GM23338 (cell line): ENCODE measurements at regions not wholly inside any gene's neighbourhood (a gene's known extent, or its start where the extent isn't known, plus 50 kb on each side); places are given as distances from the start of the nearest gene placed in this dataset.

ENCODE experiments used
- ATAC-seq: fragments of 200-7000 bp; cut with Tn5 transposase; 3 replicates; pipeline ENCODE4 v1.9.1; 2020
- DNase-seq: peaks from one replicate; pipeline ENCODE4 v3.0.0-alpha.2; 2015; ENCODE audit warnings: low spot score
- H2AFZ ChIP-seq: fragments of 200-600 bp; sonication (generic); 2 replicates; pipeline ENCODE4 v1.8.0; 2016; ENCODE audit warnings: antibody characterized with exemption, mild to moderate bottlenecking, moderate library complexity
- H3F3A ChIP-seq: fragments of 200-600 bp; sonication (generic); replicated peaks from 2 replicates; pipeline ENCODE4 v1.8.0; 2017; ENCODE audit warnings: antibody characterized with exemption, mixed run types, low read depth
- H3K27ac ChIP-seq: fragments of 200-600 bp; sonication (generic); 2 replicates; pipeline ENCODE4 v1.6.1; 2016; ENCODE audit warnings: low read depth
- H3K27me3 ChIP-seq: fragments of 200-600 bp; sonication (generic); 2 replicates; pipeline ENCODE4 v1.8.0; 2016; ENCODE audit warnings: mild to moderate bottlenecking, mixed run types, moderate library complexity; ENCODE audit not compliant: insufficient read depth
- H3K36me3 ChIP-seq: fragments of 200-600 bp; sonication (generic); 2 replicates; pipeline ENCODE4 v1.8.0; 2016; ENCODE audit warnings: mild to moderate bottlenecking; ENCODE audit not compliant: insufficient read depth
- H3K4me1 ChIP-seq: fragments of 200-600 bp; sonication (generic); 2 replicates; pipeline ENCODE4 v1.8.0; 2016; ENCODE audit warnings: mild to moderate bottlenecking, moderate library complexity; ENCODE audit not compliant: insufficient read depth
- H3K4me2 ChIP-seq: fragments of 200-600 bp; sonication (generic); 2 replicates; pipeline ENCODE4 v1.7.1; 2017; ENCODE audit warnings: mixed run types
- H3K4me3 ChIP-seq: fragments of 200-600 bp; sonication (generic); 2 replicates; pipeline ENCODE4 v1.6.1; 2016; ENCODE audit warnings: mixed run types
- H3K79me2 ChIP-seq: fragments of 200-600 bp; sonication (generic); replicated peaks from 2 replicates; pipeline ENCODE4 v1.8.0; 2017; ENCODE audit warnings: mild to moderate bottlenecking; ENCODE audit not compliant: insufficient read depth
- H3K9me2 ChIP-seq: fragments of 200-600 bp; sonication (generic); 2 replicates; pipeline ENCODE4 v1.8.0; 2017; ENCODE audit not compliant: insufficient read depth
- H4K20me1 ChIP-seq: fragments of 200-600 bp; sonication (generic); replicated peaks from 2 replicates; pipeline ENCODE4 v1.8.0; 2017; ENCODE audit warnings: mild to moderate bottlenecking; ENCODE audit not compliant: insufficient read depth
- H3K27ac Mint-ChIP-seq: 2 replicates; pipeline ENCODE4 v1.8.0; 2020; ENCODE audit warnings: inconsistent platforms, mild to moderate bottlenecking, moderate library complexity, mixed read lengths
- H3K27me3 Mint-ChIP-seq: 3 replicates; pipeline ENCODE4 v1.8.0; 2022; ENCODE audit warnings: low read depth, mild to moderate bottlenecking, moderate library complexity, mixed read lengths, inconsistent platforms; ENCODE audit not compliant: insufficient read depth, poor library complexity
- H3K36me3 Mint-ChIP-seq: 3 replicates; pipeline ENCODE4 v1.8.0; 2021; ENCODE audit warnings: low read depth, mild to moderate bottlenecking, inconsistent platforms, moderate library complexity, mixed read lengths
- H3K4me1 Mint-ChIP-seq: 3 replicates; pipeline ENCODE4 v1.8.0; 2020; ENCODE audit warnings: mild to moderate bottlenecking, inconsistent platforms, mixed read lengths
- H3K4me3 Mint-ChIP-seq: 3 replicates; pipeline ENCODE4 v1.8.0; 2021; ENCODE audit warnings: moderate library complexity, mild to moderate bottlenecking, inconsistent platforms, mixed read lengths
- H3K9me3 Mint-ChIP-seq: 3 replicates; pipeline ENCODE4 v1.8.0; 2020; ENCODE audit warnings: moderate library complexity, mild to moderate bottlenecking, inconsistent platforms, mixed read lengths
- EZH2 ChIP-seq: fragments of 200-600 bp; sonication (generic); IDR thresholded peaks from one replicate; pipeline ENCODE4 v1.8.0; 2017; ENCODE audit warnings: antibody characterized with exemption, mild to moderate bottlenecking, low read depth; ENCODE audit not compliant: unreplicated experiment
- EZH2phosphoT487 ChIP-seq: fragments of 200-600 bp; sonication (generic); IDR thresholded peaks from one replicate; pipeline ENCODE4 v1.8.1; 2018; ENCODE audit warnings: antibody characterized with exemption; ENCODE audit not compliant: unreplicated experiment
- NANOG ChIP-seq: IDR thresholded peaks from 2 replicates; pipeline ENCODE4 v1.6.1; 2016; ENCODE audit warnings: antibody characterized with exemption, borderline replicate concordance
- POLR2AphosphoS5 ChIP-seq: IDR thresholded peaks from 2 replicates; pipeline ENCODE4 v1.6.1; 2016; ENCODE audit warnings: antibody characterized with exemption, low read depth
- REST ChIP-seq: IDR thresholded peaks from one replicate; pipeline ENCODE4 v1.6.1; 2018; ENCODE audit warnings: antibody characterized with exemption; ENCODE audit not compliant: unreplicated experiment
- STAT1 ChIP-seq: IDR thresholded peaks from one replicate; pipeline ENCODE4 v1.6.1; 2016; ENCODE audit warnings: antibody characterized with exemption; ENCODE audit not compliant: unreplicated experiment
- TF ChIP-seq, protein P1 (sequence below): fragments of 250-450 bp; sonication (Bioruptor Pico); IDR thresholded peaks from 2 replicates; pipeline ENCODE4 v1.5.0; 2020; ENCODE audit warnings: mild to moderate bottlenecking, moderate library complexity

DNA sequence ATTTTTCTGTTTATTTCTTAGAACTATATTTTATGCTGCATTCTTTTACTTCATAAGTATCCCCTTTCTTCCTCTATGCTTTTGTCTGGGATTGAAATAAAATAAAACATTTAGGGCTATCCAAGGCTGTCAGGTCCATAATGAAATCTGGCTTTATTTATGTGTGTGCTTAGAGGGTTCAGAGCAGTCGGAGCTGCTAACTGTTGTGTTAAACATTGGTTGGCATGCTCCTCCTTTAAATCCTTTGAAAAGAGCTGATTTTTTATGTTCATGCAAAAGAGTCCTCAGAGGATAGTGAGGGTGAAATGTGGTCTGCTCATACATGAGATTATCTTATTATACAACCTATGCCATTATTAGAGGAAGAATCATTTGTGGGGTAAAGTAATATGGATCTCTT lies 322.3 kb upstream of the E2F7 start:
- Histone ChIP-seq H3K27me3 (no peaks in the 10 kb centered on the region), H3K4me3 (no peak overlapping the region), H4K20me1 (no peaks in the 10 kb centered on the region), H3K27ac (no peak overlapping the region), H3F3A (no peaks in the 10 kb centered on the region), H3K9me2 (no peaks in the 10 kb centered on the region), H2AFZ (no peak overlapping the region), H3K79me2 (no peaks in the 10 kb centered on the region), H3K4me1 (peaks cover 10% of the 10 kb centered on the region), H3K36me3 (no peaks in the 10 kb centered on the region), H3K4me2 (no peak overlapping the region)
- H3K36me3 Mint-ChIP-seq: no peaks in the 10 kb centered on the region
- H3K27me3 Mint-ChIP-seq: no peaks in the 10 kb centered on the region
- ATAC-seq (no peak), DNase-seq (no peak)
- no peaks in the 10 kb centered on the region for H3K9me3 Mint-ChIP-seq
- peak overlapping the region; percentile 38; the same call in 1 of the 2 replicates for H3K27ac Mint-ChIP-seq
- peaks cover 14% of the 10 kb centered on the region for H3K4me1 Mint-ChIP-seq
- no peak overlapping the region for H3K4me3 Mint-ChIP-seq
- TF ChIP-seq, protein P1, sequence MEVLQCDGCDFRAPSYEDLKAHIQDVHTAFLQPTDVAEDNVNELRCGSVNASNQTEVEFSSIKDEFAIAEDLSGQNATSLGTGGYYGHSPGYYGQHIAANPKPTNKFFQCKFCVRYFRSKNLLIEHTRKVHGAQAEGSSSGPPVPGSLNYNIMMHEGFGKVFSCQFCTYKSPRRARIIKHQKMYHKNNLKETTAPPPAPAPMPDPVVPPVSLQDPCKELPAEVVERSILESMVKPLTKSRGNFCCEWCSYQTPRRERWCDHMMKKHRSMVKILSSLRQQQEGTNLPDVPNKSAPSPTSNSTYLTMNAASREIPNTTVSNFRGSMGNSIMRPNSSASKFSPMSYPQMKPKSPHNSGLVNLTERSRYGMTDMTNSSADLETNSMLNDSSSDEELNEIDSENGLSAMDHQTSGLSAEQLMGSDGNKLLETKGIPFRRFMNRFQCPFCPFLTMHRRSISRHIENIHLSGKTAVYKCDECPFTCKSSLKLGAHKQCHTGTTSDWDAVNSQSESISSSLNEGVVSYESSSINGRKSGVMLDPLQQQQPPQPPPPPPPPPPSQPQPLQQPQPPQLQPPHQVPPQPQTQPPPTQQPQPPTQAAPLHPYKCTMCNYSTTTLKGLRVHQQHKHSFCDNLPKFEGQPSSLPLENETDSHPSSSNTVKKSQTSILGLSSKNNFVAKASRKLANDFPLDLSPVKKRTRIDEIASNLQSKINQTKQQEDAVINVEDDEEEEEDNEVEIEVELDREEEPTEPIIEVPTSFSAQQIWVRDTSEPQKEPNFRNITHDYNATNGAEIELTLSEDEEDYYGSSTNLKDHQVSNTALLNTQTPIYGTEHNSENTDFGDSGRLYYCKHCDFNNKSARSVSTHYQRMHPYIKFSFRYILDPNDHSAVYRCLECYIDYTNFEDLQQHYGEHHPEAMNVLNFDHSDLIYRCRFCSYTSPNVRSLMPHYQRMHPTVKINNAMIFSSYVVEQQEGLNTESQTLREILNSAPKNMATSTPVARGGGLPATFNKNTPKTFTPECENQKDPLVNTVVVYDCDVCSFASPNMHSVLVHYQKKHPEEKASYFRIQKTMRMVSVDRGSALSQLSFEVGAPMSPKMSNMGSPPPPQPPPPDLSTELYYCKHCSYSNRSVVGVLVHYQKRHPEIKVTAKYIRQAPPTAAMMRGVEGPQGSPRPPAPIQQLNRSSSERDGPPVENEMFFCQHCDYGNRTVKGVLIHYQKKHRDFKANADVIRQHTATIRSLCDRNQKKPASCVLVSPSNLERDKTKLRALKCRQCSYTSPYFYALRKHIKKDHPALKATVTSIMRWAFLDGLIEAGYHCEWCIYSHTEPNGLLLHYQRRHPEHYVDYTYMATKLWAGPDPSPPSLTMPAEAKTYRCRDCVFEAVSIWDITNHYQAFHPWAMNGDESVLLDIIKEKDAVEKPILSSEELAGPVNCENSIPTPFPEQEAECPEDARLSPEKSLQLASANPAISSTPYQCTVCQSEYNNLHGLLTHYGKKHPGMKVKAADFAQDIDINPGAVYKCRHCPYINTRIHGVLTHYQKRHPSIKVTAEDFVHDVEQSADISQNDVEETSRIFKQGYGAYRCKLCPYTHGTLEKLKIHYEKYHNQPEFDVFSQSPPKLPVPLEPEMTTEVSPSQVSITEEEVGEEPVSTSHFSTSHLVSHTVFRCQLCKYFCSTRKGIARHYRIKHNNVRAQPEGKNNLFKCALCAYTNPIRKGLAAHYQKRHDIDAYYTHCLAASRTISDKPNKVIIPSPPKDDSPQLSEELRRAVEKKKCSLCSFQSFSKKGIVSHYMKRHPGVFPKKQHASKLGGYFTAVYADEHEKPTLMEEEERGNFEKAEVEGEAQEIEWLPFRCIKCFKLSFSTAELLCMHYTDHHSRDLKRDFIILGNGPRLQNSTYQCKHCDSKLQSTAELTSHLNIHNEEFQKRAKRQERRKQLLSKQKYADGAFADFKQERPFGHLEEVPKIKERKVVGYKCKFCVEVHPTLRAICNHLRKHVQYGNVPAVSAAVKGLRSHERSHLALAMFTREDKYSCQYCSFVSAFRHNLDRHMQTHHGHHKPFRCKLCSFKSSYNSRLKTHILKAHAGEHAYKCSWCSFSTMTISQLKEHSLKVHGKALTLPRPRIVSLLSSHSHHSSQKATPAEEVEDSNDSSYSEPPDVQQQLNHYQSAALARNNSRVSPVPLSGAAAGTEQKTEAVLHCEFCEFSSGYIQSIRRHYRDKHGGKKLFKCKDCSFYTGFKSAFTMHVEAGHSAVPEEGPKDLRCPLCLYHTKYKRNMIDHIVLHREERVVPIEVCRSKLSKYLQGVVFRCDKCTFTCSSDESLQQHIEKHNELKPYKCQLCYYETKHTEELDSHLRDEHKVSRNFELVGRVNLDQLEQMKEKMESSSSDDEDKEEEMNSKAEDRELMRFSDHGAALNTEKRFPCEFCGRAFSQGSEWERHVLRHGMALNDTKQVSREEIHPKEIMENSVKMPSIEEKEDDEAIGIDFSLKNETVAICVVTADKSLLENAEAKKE: no peak
- TF ChIP-seq EZH2: no peak
- TF ChIP-seq POLR2AphosphoS5: no peak
- TF ChIP-seq STAT1: no peak
- no peak for TF ChIP-seq EZH2phosphoT487
- no peak for TF ChIP-seq NANOG

GRCh38 chr12:77387214-77387613 lies 321.8 kb upstream of the E2F7 start:
- Histone ChIP-seq H3K36me3 (no peaks in the 10 kb centered on the region), H3K27ac (no peak overlapping the region), H3K4me2 (no peak overlapping the region), H3K27me3 (no peaks in the 10 kb centered on the region), H3F3A (no peaks in the 10 kb centered on the region), H2AFZ (no peak overlapping the region), H3K79me2 (no peaks in the 10 kb centered on the region), H4K20me1 (no peaks in the 10 kb centered on the region), H3K9me2 (no peaks in the 10 kb centered on the region), H3K4me1 (peaks cover 10% of the 10 kb centered on the region), H3K4me3 (no peak overlapping the region)
- Mint-ChIP-seq H3K9me3 (no peaks in the 10 kb centered on the region), H3K4me3 (no peak overlapping the region), H3K27ac (no peak overlapping the region), H3K36me3 (no peaks in the 10 kb centered on the region), H3K4me1 (peaks cover 17% of the 10 kb centered on the region), H3K27me3 (no peaks in the 10 kb centered on the region)
- ATAC-seq (no peak), DNase-seq (no peak)
- no peak for TF ChIP-seq EZH2phosphoT487
- no peak for TF ChIP-seq REST
- no peak for TF ChIP-seq EZH2
